HepG2 (cell line): ENCODE measurements at regions not wholly inside any gene's neighbourhood (a gene's known extent, or its start where the extent isn't known, plus 50 kb on each side); places are given as distances from the start of the nearest gene placed in this dataset.

Source experiments
- ATAC-seq: fragments of 200-7000 bp; cut with Tn5 transposase; 3 replicates; pipeline ENCODE4 v1.9.1; 2020; ENCODE audit warnings: mild to moderate bottlenecking, moderate library complexity
- BruUV-seq: library from RNA; stranded (reverse); fragments of 400-500 nt; replicated peaks from 2 replicates; lab custom pipeline; 2021; lab: Mats Ljungman, UMichigan
- CTCF ChIA-PET: fragments of 300-600 bp; formaldehyde crosslinking; extraction: SDS; loops from one replicate; lab custom pipeline; 2021; ENCODE audit warnings: low total read pairs, inconsistent platforms, low intra/inter-chr PET ratio; lab: Yijun Ruan, JAX
- POLR2A ChIA-PET: fragments of 350-600 bp; sonication (Branson Sonifier 250); formaldehyde crosslinking; loops from one replicate; lab custom pipeline; 2020; ENCODE audit warnings: antibody characterized with exemption, inconsistent platforms; lab: Yijun Ruan, JAX
- DNase-seq: peaks from one replicate; pipeline ENCODE4 v3.0.0-alpha.2; 2015; ENCODE audit warnings: low spot score
- FAIRE-seq: peaks from 3 replicates; lab custom pipeline; 2011; peaks lifted over from hg19 to GRCh38; lab: Jason Lieb, UNC
- H2AFZ ChIP-seq: one replicate; pipeline ENCODE4 v1.6.1; 2011; ENCODE audit warnings: low read length, inconsistent platforms
- H3K27ac ChIP-seq: fragments of 300-600 bp; 3 replicates; pipeline ENCODE4 v1.8.0; 2011; ENCODE audit warnings: mixed run types, mild to moderate bottlenecking, mixed read lengths, low read length, inconsistent platforms; ENCODE audit not compliant: insufficient read depth; ENCODE audit errors: extremely low read length
- H3K27me3 ChIP-seq, 2 experiments: fragments of 200-600 bp in 1 of 2; 2 replicates in 1 of 2; 3 replicates in 1 of 2; pipeline versions ENCODE4 v1.6.0 to v1.8.0; 2011; ENCODE audit warnings: low read length in 2 of 2, mild to moderate bottlenecking in 2 of 2, moderate library complexity in 2 of 2, inconsistent platforms in 1 of 2; ENCODE audit not compliant: insufficient read depth in 2 of 2, control insufficient read depth in 1 of 2
- H3K36me3 ChIP-seq, 2 experiments: fragments of 200-600 bp in 1 of 2; replicated peaks in 1 of 2; 2 replicates in 1 of 2; 3 replicates in 1 of 2; pipeline versions ENCODE4 v1.5.1 to v1.8.0; 2011; ENCODE audit warnings: low read length in 2 of 2, inconsistent platforms in 1 of 2; ENCODE audit not compliant: insufficient read depth in 2 of 2, control insufficient read depth in 1 of 2
- H3K4me1 ChIP-seq: 2 replicates; pipeline ENCODE4 v1.5.1; 2012; ENCODE audit warnings: low read length, inconsistent platforms; ENCODE audit not compliant: insufficient read depth
- H3K4me2 ChIP-seq: 2 replicates; pipeline ENCODE4 v1.6.0; 2011; ENCODE audit warnings: low read depth, low read length, inconsistent platforms
- H3K4me3 ChIP-seq, 3 experiments: fragments of 200-600 bp in 1 of 3; sonication (generic), shearing (Covaris generic) in 1 of 3; replicated peaks in 1 of 3; 2 replicates each; pipeline ENCODE4 v1.5.1; 2011 to 2016; ENCODE audit warnings: low read length in 3 of 3, inconsistent platforms in 2 of 3, low read depth in 2 of 3, mild to moderate bottlenecking in 2 of 3, control low read depth in 1 of 3, mixed read lengths in 1 of 3; ENCODE audit not compliant: insufficient read depth in 1 of 3
- H3K79me2 ChIP-seq: one replicate; pipeline ENCODE4 v1.6.1; 2011; ENCODE audit warnings: low read length, inconsistent platforms; ENCODE audit not compliant: insufficient read depth
- H3K9ac ChIP-seq: 2 replicates; pipeline ENCODE4 v1.6.0; 2011; ENCODE audit warnings: mild to moderate bottlenecking, low read depth, low read length, inconsistent platforms; ENCODE audit not compliant: insufficient read depth
- H3K9me3 ChIP-seq: 2 replicates; pipeline ENCODE4 v1.5.1; 2012; ENCODE audit warnings: mild to moderate bottlenecking, low read length
- H4K20me1 ChIP-seq: 2 replicates; pipeline ENCODE4 v1.6.0; 2011; ENCODE audit warnings: inconsistent platforms, mild to moderate bottlenecking, low read length, moderate library complexity; ENCODE audit not compliant: insufficient read depth
- MED1 ChIP-seq: sonication (generic); formaldehyde crosslinking; IDR thresholded peaks from 2 replicates; pipeline ENCODE4 v1.4.0; 2020; ENCODE audit warnings: missing genetic modification reagents
- MTF1 ChIP-seq: sonication (generic); formaldehyde crosslinking; IDR thresholded peaks from 2 replicates; pipeline ENCODE4 v1.5.0; 2020; ENCODE audit warnings: missing genetic modification reagents
- NFIC ChIP-seq: IDR thresholded peaks from 2 replicates; pipeline ENCODE4 v1.6.1; 2012; ENCODE audit warnings: mild to moderate bottlenecking, low read length, inconsistent platforms
- SP140L ChIP-seq: sonication (generic); formaldehyde crosslinking; IDR thresholded peaks from 2 replicates; pipeline ENCODE4 v1.4.0; 2020; ENCODE audit warnings: missing genetic modification reagents, borderline replicate concordance
- TCF7L2 ChIP-seq: IDR thresholded peaks from 2 replicates; pipeline ENCODE4 v1.6.1; 2011; ENCODE audit warnings: mild to moderate bottlenecking, low read depth, low read length, moderate library complexity
- TEAD3 ChIP-seq: optimal IDR thresholded peaks from 2 replicates; pipeline ENCODE3; 2016; ENCODE audit warnings: borderline replicate concordance
- ZNF225 ChIP-seq: sonication (generic); formaldehyde crosslinking; IDR thresholded peaks from 2 replicates; pipeline ENCODE4 v1.4.0; 2020; ENCODE audit warnings: mild to moderate bottlenecking, missing genetic modification reagents
- ZNF556 ChIP-seq: sonication (generic); formaldehyde crosslinking; IDR thresholded peaks from 2 replicates; pipeline ENCODE4 v1.4.0; 2020; ENCODE audit warnings: mild to moderate bottlenecking, missing genetic modification reagents, borderline replicate concordance
- ZNF557 ChIP-seq: sonication (generic); formaldehyde crosslinking; IDR thresholded peaks from 2 replicates; pipeline ENCODE4 v1.4.0; 2020; ENCODE audit warnings: missing genetic modification reagents
- WGBS: methylation state at CpG from one replicate; pipeline ENCODE4 v1.1.6; 2017; ENCODE audit warnings: low lambda C conversion rate; 5-methylcytosine and 5-hydroxymethylcytosine counted together
- in situ Hi-C: cut with HindIII; loops from 2 replicates; pipeline ENCODE4 v1.10.0; 2017; ENCODE audit warnings: low pct_unique_long_range_greater_than_20kb; ENCODE audit not compliant: extremely low pct_ligation_motif_present
- intact Hi-C: fragments of 100-400 bp; cut with micrococcal nuclease; formaldehyde crosslinking; loops from one replicate; pipeline ENCODE4 v1.10.0; 2022; ENCODE audit not compliant: unreplicated experiment
- TF ChIP-seq, protein P1 (sequence below): sonication (generic); formaldehyde crosslinking; IDR thresholded peaks from 2 replicates; pipeline ENCODE4 v1.5.0; 2020; ENCODE audit warnings: mild to moderate bottlenecking, missing genetic modification reagents
- TF ChIP-seq, protein P2 (sequence below), 2 experiments: sonication (generic) in 1 of 2; formaldehyde crosslinking in 1 of 2; IDR thresholded peaks; 2 replicates each; pipeline versions ENCODE4 v1.4.0 to v1.6.1; 2018 to 2020; ENCODE audit warnings: missing genetic modification reagents in 2 of 2, borderline replicate concordance in 1 of 2, low read depth in 1 of 2, mild to moderate bottlenecking in 1 of 2, missing biosample characterization in 1 of 2

DNA sequence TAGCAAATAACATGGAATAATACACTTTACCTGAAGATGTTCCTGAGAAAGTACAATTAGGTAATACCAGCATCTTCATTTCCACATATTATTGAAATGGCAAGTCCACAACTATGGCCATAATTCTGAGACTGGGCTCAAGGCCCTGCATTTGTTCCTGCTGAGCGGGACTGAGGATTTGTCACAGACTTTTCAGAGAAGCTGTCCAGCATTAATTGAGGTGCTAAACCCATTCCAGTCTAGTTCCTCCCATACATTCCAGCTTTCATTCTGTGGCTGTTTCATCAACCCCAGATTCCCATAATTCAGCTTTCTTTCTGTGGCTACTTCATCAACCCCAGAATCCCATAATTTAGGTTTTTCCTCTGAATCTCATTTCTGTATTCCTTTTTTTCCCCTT lies 293.4 kb upstream of the GBE1 start:
- no peak overlapping the region for H3K4me3 ChIP-seq
- H4K20me1 ChIP-seq = no peaks in the 10 kb centered on the region
- H3K27me3 ChIP-seq = no peaks in the 10 kb centered on the region
- no peak overlapping the region for H2AFZ ChIP-seq
- H3K4me1 ChIP-seq = no peaks in the 10 kb centered on the region
- no peak for DNase-seq
- no TSS peak for BruUV-seq
- in situ Hi-C loops = no loop called here
- no peaks in the 10 kb centered on the region for H3K79me2 ChIP-seq
- TF ChIP-seq ZNF225 (CRISPR knock-in tag) = no peak
- TF ChIP-seq, all 625 proteins: peak for 0
- Histone ChIP-seq H3K4me2 (no peak overlapping the region), H3K36me3 (no peaks in the 10 kb centered on the region), H3K9me3 (no peaks in the 10 kb centered on the region), H3K9ac (no peak overlapping the region), H3K27ac (no peak overlapping the region)
- intact Hi-C loops = no loop called here
- 22% methylated on average over 1 of the region's 1 CpG for WGBS
- ATAC-seq (no peak), FAIRE-seq (no peak)
- ChIA-PET POLR2A (no interaction called here), CTCF (no interaction called here)

DNA sequence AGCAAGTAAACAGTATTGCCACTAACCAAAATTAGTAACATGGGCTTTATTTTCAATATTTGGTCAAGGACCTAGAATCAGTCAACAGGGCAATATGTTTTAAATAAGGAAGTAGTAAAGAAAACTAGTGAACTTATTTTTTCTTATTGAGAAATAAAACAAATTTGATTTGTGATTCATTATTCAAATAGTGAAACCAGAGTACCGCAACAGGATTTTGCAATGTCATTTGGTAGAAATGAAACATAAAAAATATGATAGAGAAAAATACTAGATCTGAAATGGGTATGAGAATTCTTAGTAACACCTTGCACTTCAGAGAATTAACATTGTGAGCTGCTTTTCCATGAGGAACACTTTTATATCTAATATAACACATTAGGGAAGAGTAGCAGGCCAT lies 291.8 kb upstream of the GBE1 start:
- DNase-seq (no peak), FAIRE-seq (no peak), ATAC-seq (no peak)
- no peak for TF ChIP-seq TEAD3 (CRISPR knock-in tag)
- no peak for TF ChIP-seq MED1
- no peak for TF ChIP-seq ZNF557
- TF ChIP-seq MTF1 (CRISPR knock-in tag) = no peak
- no peak for TF ChIP-seq NFIC
- TF ChIP-seq, protein P1, sequence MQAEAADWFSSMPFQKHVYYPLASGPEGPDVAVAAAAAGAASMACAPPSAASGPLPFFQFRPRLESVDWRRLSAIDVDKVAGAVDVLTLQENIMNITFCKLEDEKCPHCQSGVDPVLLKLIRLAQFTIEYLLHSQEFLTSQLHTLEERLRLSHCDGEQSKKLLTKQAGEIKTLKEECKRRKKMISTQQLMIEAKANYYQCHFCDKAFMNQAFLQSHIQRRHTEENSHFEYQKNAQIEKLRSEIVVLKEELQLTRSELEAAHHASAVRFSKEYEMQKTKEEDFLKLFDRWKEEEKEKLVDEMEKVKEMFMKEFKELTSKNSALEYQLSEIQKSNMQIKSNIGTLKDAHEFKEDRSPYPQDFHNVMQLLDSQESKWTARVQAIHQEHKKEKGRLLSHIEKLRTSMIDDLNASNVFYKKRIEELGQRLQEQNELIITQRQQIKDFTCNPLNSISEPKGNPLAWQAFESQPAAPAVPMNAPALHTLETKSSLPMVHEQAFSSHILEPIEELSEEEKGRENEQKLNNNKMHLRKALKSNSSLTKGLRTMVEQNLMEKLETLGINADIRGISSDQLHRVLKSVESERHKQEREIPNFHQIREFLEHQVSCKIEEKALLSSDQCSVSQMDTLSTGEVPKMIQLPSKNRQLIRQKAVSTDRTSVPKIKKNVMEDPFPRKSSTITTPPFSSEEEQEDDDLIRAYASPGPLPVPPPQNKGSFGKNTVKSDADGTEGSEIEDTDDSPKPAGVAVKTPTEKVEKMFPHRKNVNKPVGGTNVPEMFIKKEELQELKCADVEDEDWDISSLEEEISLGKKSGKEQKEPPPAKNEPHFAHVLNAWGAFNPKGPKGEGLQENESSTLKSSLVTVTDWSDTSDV (CRISPR knock-in tag) = no peak
- TF ChIP-seq TCF7L2 = no peak
- TF ChIP-seq, protein P2, sequence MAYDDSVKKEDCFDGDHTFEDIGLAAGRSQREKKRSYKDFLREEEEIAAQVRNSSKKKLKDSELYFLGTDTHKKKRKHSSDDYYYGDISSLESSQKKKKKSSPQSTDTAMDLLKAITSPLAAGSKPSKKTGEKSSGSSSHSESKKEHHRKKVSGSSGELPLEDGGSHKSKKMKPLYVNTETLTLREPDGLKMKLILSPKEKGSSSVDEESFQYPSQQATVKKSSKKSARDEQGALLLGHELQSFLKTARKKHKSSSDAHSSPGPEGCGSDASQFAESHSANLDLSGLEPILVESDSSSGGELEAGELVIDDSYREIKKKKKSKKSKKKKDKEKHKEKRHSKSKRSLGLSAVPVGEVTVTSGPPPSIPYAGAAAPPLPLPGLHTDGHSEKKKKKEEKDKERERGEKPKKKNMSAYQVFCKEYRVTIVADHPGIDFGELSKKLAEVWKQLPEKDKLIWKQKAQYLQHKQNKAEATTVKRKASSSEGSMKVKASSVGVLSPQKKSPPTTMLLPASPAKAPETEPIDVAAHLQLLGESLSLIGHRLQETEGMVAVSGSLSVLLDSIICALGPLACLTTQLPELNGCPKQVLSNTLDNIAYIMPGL (CRISPR knock-in tag; IDR thresholded peaks at IDR 0.05; ENCODE audit: borderline replicate concordance in 1 of 2, low read depth in 1 of 2) = no peak
- TF ChIP-seq SP140L (CRISPR knock-in tag) = no peak
- TF ChIP-seq ZNF556 (CRISPR knock-in tag) = no peak
- no TSS peak for BruUV-seq
- POLR2A ChIA-PET = no interaction called here
- intact Hi-C loops = no loop called here
- no peak overlapping the region for H2AFZ ChIP-seq
- H3K9me3 ChIP-seq = no peaks in the 10 kb centered on the region
- no peak overlapping the region for H3K9ac ChIP-seq
- H3K79me2 ChIP-seq = no peaks in the 10 kb centered on the region
- no peak overlapping the region for H3K27ac ChIP-seq
- in situ Hi-C loops = no loop called here
- CTCF ChIA-PET = no interaction called here
- 59% methylated on average over 1 of the region's 1 CpG for WGBS
- no peaks in the 10 kb centered on the region for H3K4me1 ChIP-seq
- H3K4me2 ChIP-seq = no peak overlapping the region
- no peaks in the 10 kb centered on the region for H3K36me3 ChIP-seq
- no peaks in the 10 kb centered on the region for H3K27me3 ChIP-seq
- H3K4me3 ChIP-seq = no peak overlapping the region
- H4K20me1 ChIP-seq = no peaks in the 10 kb centered on the region
